ENCODE measurements at regions not wholly inside any gene's neighbourhood (a gene's known extent, or its start where the extent isn't known, plus 50 kb on each side); places are given as distances from the start of the nearest gene placed in this dataset.
A peak's percentile ranks its signal among the peaks of the same experiment; 100 is the strongest.

GRCh38 chr17:31598921-31599571, 207.6 kb downstream of the RAB11FIP4 start:
- H3K36me3 Mint-ChIP-seq (ENCODE audit: low read depth, unreplicated experiment): peaks cover 7% of the 10 kb centered on the region
- H3K27ac Mint-ChIP-seq (ENCODE audit: unreplicated experiment): no peak overlapping the region

DNA sequence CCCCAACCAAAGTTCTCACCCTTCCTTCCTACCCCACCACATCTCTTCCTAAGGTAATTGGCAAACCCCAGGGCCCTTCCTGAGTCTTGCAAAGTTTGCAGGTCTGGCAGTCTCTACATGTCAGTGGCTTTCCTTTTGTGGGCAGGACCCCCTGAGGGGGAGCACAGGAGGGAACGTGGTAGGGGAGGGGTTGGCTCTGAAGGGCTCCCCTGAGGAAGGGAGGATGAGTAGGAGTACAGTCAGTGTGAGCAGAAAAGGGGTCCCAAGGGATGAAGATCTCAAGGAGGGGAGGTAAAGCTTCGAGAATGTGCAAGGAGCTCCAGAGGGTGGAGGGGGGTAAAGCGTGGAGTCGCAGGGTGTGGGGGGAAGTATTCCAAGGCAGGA, 206.9 kb downstream of the RAB11FIP4 start:
- Mint-ChIP-seq H3K27ac (ENCODE audit: unreplicated experiment) (no peak overlapping the region), H3K27me3 (ENCODE audit: unreplicated experiment) (peaks cover 2% of the 10 kb centered on the region), H3K4me1 (ENCODE audit: unreplicated experiment) (peaks cover 12% of the 10 kb centered on the region), H3K4me3 (ENCODE audit: unreplicated experiment) (no peak overlapping the region), H3K36me3 (ENCODE audit: low read depth, unreplicated experiment) (peaks cover 8% of the 10 kb centered on the region), H3K9me3 (ENCODE audit: unreplicated experiment) (no peaks in the 10 kb centered on the region)
- no peak for TF ChIP-seq CTCF (IDR thresholded peaks at IDR 0.05; ENCODE audit: unreplicated experiment)
- DNase-seq (ENCODE audit: low spot score): no peak

More at GRCh38 chr17:31598921-31599571, 207.6 kb downstream of the RAB11FIP4 start:
- H3K4me3 Mint-ChIP-seq (ENCODE audit: unreplicated experiment): no peak overlapping the region
- no peaks in the 10 kb centered on the region for H3K9me3 Mint-ChIP-seq (ENCODE audit: unreplicated experiment)
- H3K4me1 Mint-ChIP-seq (ENCODE audit: unreplicated experiment): peaks cover 12% of the 10 kb centered on the region
- peaks cover 2% of the 10 kb centered on the region for H3K27me3 Mint-ChIP-seq (ENCODE audit: unreplicated experiment)
- DNase-seq (ENCODE audit: low spot score): no peak
- TF ChIP-seq CTCF (IDR thresholded peaks at IDR 0.05; ENCODE audit: unreplicated experiment): no peak

DNA sequence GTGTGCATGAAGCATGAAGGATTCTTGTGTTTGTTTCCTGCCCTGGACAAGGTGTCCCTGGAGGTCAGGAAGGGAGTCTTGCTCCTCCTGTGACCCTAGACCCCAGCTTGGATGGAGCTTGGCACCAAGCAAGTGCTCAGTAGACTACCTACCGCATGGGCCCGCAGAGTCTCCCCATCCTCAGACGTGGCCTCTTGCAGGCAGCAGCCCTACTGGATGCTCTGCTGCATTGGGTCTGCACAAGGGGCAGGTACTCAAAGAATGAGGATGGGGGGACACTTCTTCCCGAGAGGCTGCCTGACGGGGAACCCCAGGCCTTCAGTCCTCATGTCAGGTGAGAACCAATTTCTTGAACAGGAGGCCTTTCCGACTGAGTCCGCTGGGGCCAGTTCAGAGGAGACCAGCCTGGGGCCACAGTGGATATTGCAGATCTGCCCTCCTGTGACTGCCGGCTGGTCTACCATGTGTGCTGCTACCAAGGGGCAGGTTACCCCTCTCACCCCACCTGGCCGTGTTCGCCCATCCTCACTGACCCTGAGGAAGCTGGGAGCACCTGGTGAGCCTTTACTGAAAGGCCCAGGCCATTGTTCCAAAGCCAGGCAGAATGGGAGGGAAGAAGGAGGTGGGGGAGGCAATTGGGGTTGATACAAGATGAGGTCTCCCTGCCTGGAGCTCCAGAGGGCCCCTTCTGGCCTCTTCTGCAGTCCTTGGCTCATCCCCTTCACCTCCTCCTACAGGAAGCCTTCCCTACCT, 206.3 kb downstream of the RAB11FIP4 start:
- H3K4me1 Mint-ChIP-seq (ENCODE audit: unreplicated experiment): peaks cover 12% of the 10 kb centered on the region
- TF ChIP-seq CTCF (IDR thresholded peaks at IDR 0.05; ENCODE audit: unreplicated experiment): no peak
- H3K27ac Mint-ChIP-seq (ENCODE audit: unreplicated experiment): no peak overlapping the region
- H3K27me3 Mint-ChIP-seq (ENCODE audit: unreplicated experiment): peaks cover 2% of the 10 kb centered on the region
- no peaks in the 10 kb centered on the region for H3K9me3 Mint-ChIP-seq (ENCODE audit: unreplicated experiment)
- peaks cover 13% of the 10 kb centered on the region for H3K36me3 Mint-ChIP-seq (ENCODE audit: low read depth, unreplicated experiment)
- no peak overlapping the region for H3K4me3 Mint-ChIP-seq (ENCODE audit: unreplicated experiment)
- DNase-seq (ENCODE audit: low spot score): no peak

- Mint-ChIP-seq H3K4me1 (ENCODE audit: unreplicated experiment) (peaks cover 12% of the 10 kb centered on the region), H3K9me3 (ENCODE audit: unreplicated experiment) (no peaks in the 10 kb centered on the region), H3K27me3 (ENCODE audit: unreplicated experiment) (no peaks in the 10 kb centered on the region), H3K36me3 (ENCODE audit: low read depth, unreplicated experiment) (peaks cover 13% of the 10 kb centered on the region), H3K27ac (ENCODE audit: unreplicated experiment) (no peak overlapping the region), H3K4me3 (ENCODE audit: unreplicated experiment) (no peak overlapping the region)
- TF ChIP-seq CTCF (IDR thresholded peaks at IDR 0.05; ENCODE audit: unreplicated experiment): no peak
- DNase-seq (ENCODE audit: low spot score): peak; percentile 30
Measured at GRCh38 chr17:31596382-31597323, 205.2 kb downstream of the RAB11FIP4 start.
